ENCODE measurements at regions not wholly inside any gene's neighbourhood (a gene's known extent, or its start where the extent isn't known, plus 50 kb on each side); places are given as distances from the start of the nearest gene placed in this dataset.

DNA sequence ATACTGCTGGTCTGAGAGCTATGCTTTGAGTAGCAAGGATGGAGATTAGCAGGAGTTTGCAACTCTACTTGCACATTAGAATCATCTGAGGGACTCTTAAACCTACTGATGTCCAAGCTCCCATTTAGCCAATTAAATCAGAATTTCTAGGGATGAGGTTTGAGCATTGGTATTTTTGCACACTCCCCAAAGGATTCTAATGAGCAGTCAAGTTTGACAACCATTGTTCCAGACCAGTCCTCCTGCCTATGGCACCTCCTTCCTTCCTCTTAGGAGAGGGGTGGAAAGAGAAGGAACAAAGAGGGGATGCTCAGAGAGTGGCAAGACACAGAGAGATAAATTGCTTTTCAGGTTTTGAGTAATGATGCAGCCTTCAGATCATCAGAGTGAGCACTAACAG is 275.5 kb upstream of the ROPN1 start:
- H3K9me3 ChIP-seq, result no peaks in the 10 kb centered on the region
- Mint-ChIP-seq H3K4me1 (ENCODE audit: low read depth, unreplicated experiment) (no peaks in the 10 kb centered on the region), H3K27me3 (ENCODE audit: insufficient read depth, unreplicated experiment) (peaks cover 4% of the 10 kb centered on the region), H3K36me3 (ENCODE audit: insufficient read depth, unreplicated experiment) (no peaks in the 10 kb centered on the region), H3K27ac (ENCODE audit: unreplicated experiment) (no peak overlapping the region), H3K9me3 (ENCODE audit: unreplicated experiment) (no peaks in the 10 kb centered on the region), H3K4me3 (ENCODE audit: unreplicated experiment) (no peak overlapping the region)
- ChIA-PET POLR2A (no interaction called here), CTCF (no interaction called here)
- H3K4me3 ChIP-seq (ENCODE audit: low read depth, low read length), result no peak overlapping the region
- no TSS peak for BruUV-seq (replicated peaks)
- no peaks in the 10 kb centered on the region for H3K36me3 ChIP-seq (ENCODE audit: control insufficient read depth, insufficient read depth, low read length)
- no peaks in the 10 kb centered on the region for H3K27me3 ChIP-seq (replicated peaks; ENCODE audit: control insufficient read depth, insufficient read depth, low read length)
- TF ChIP-seq, protein P1, sequence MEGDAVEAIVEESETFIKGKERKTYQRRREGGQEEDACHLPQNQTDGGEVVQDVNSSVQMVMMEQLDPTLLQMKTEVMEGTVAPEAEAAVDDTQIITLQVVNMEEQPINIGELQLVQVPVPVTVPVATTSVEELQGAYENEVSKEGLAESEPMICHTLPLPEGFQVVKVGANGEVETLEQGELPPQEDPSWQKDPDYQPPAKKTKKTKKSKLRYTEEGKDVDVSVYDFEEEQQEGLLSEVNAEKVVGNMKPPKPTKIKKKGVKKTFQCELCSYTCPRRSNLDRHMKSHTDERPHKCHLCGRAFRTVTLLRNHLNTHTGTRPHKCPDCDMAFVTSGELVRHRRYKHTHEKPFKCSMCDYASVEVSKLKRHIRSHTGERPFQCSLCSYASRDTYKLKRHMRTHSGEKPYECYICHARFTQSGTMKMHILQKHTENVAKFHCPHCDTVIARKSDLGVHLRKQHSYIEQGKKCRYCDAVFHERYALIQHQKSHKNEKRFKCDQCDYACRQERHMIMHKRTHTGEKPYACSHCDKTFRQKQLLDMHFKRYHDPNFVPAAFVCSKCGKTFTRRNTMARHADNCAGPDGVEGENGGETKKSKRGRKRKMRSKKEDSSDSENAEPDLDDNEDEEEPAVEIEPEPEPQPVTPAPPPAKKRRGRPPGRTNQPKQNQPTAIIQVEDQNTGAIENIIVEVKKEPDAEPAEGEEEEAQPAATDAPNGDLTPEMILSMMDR (IDR thresholded peaks at IDR 0.05; ENCODE audit: insufficient read depth in 1 of 2, low read depth in 1 of 2, low read length in 1 of 2, severe bottlenecking in 1 of 2, unreplicated experiment in 1 of 2), result no peak
- intact Hi-C loops (cut with micrococcal nuclease; ENCODE audit: unreplicated experiment), result no loop called here
- no peak for DNase-seq
- no peaks in the 10 kb centered on the region; the same call in 1 of the 2 replicates for H3K4me1 ChIP-seq

DNA sequence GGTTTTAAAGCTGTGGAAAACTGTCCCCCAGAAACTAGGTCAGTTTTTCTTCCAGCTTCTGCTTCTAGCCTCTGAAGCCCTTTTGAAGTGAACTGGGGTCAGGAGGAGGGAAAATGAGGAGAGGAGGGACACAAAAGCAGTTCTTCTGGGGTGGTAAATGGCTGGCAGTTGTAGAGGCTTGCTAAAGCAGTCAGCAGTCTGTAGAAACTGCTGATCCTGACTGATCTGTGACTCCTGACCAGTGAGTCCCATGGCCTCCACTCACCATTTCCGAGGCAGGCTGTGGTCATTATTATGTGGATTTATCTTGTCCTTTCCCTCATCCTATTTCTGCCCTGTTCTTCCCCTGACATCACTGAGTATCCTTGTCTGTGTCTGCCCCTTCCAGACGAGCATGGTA is 276.4 kb upstream of the ROPN1 start:
- no TSS peak for BruUV-seq (replicated peaks)
- Mint-ChIP-seq H3K4me3 (ENCODE audit: unreplicated experiment) (no peak overlapping the region), H3K36me3 (ENCODE audit: insufficient read depth, unreplicated experiment) (no peaks in the 10 kb centered on the region), H3K27me3 (ENCODE audit: insufficient read depth, unreplicated experiment) (peaks cover 4% of the 10 kb centered on the region), H3K9me3 (ENCODE audit: unreplicated experiment) (no peaks in the 10 kb centered on the region), H3K4me1 (ENCODE audit: low read depth, unreplicated experiment) (no peaks in the 10 kb centered on the region), H3K27ac (ENCODE audit: unreplicated experiment) (no peak overlapping the region)
- H3K9me3 ChIP-seq, result no peaks in the 10 kb centered on the region
- intact Hi-C loops (cut with micrococcal nuclease; ENCODE audit: unreplicated experiment), result no loop called here
- H3K27me3 ChIP-seq (replicated peaks; ENCODE audit: control insufficient read depth, insufficient read depth, low read length), result no peaks in the 10 kb centered on the region
- no peak overlapping the region for H3K4me3 ChIP-seq (ENCODE audit: low read depth, low read length)
- no peaks in the 10 kb centered on the region; the same call in 1 of the 2 replicates for H3K4me1 ChIP-seq
- POLR2A ChIA-PET, result no interaction called here
- CTCF ChIA-PET, result no interaction called here
- TF ChIP-seq, protein P1 (IDR thresholded peaks at IDR 0.05; ENCODE audit: insufficient read depth in 1 of 2, low read depth in 1 of 2, low read length in 1 of 2, severe bottlenecking in 1 of 2, unreplicated experiment in 1 of 2), result no peak
- DNase-seq, result no peak
- H3K36me3 ChIP-seq (ENCODE audit: control insufficient read depth, insufficient read depth, low read length), result no peaks in the 10 kb centered on the region

DNA sequence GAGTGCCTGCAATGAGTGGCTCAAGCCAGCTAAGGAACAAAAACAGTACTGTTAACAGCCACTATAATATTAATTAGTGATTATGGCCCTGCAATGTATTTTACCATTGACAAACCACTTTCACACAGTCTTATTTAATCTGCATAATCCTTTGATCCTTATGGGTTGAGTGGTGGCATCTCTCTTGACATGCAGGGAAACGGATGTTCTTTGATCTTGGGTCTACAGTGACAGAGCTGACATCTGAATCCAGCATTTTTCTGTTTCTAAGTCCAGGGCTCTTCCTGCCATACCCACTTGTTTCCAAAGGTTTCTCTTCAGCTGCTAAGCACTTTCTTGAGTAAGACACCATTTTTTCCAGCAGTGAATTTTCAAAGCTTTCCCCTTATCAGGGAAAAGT is 277.7 kb upstream of the ROPN1 start:
- POLR2A ChIA-PET, result no interaction called here
- TF ChIP-seq, protein P1 (IDR thresholded peaks at IDR 0.05; ENCODE audit: insufficient read depth in 1 of 2, low read depth in 1 of 2, low read length in 1 of 2, severe bottlenecking in 1 of 2, unreplicated experiment in 1 of 2), result no peak
- intact Hi-C loops (cut with micrococcal nuclease; ENCODE audit: unreplicated experiment), result no loop called here
- no peaks in the 10 kb centered on the region for H3K36me3 Mint-ChIP-seq (ENCODE audit: insufficient read depth, unreplicated experiment)
- no peak overlapping the region for H3K4me3 ChIP-seq (ENCODE audit: low read depth, low read length)
- no peak overlapping the region for H3K4me3 Mint-ChIP-seq (ENCODE audit: unreplicated experiment)
- H3K27me3 Mint-ChIP-seq (ENCODE audit: insufficient read depth, unreplicated experiment), result peaks cover 4% of the 10 kb centered on the region
- no peak for DNase-seq
- no peaks in the 10 kb centered on the region for H3K4me1 Mint-ChIP-seq (ENCODE audit: low read depth, unreplicated experiment)
- no peaks in the 10 kb centered on the region for H3K9me3 ChIP-seq
- H3K27me3 ChIP-seq (replicated peaks; ENCODE audit: control insufficient read depth, insufficient read depth, low read length), result no peaks in the 10 kb centered on the region
- no peaks in the 10 kb centered on the region for H3K9me3 Mint-ChIP-seq (ENCODE audit: unreplicated experiment)
- H3K27ac Mint-ChIP-seq (ENCODE audit: unreplicated experiment), result no peak overlapping the region
- no TSS peak for BruUV-seq (replicated peaks)
- CTCF ChIA-PET, result interaction anchor here (0.8 kb wide), 1 partner anchor 9 kb away, joined by 3 read pairs; no protein-coding TSS in a partner anchor
- no peaks in the 10 kb centered on the region; the same call in 1 of the 2 replicates for H3K4me1 ChIP-seq
- no peaks in the 10 kb centered on the region for H3K36me3 ChIP-seq (ENCODE audit: control insufficient read depth, insufficient read depth, low read length)
